ENCODE measurements at regions not wholly inside any gene's neighbourhood (a gene's known extent, or its start where the extent isn't known, plus 50 kb on each side); places are given as distances from the start of the nearest gene placed in this dataset.
"Not testable (repeated sequence)": the region's sequence is repeated elsewhere in the genome, so short reads cannot be mapped to it uniquely, and the experiment has no call there.

GRCh38 chr18:77329651-77330050 is 80.0 kb downstream of the GALR1 start:
- DNase-seq (ENCODE audit: low read depth): no peak

- no peak for DNase-seq (ENCODE audit: low read depth)
These were observed 85.2 kb downstream of the GALR1 start for GRCh38 chr18:77334876-77335275.

GRCh38 chr18:77337604-77338003 is 88.0 kb downstream of the GALR1 start:
- no peak for DNase-seq (ENCODE audit: low read depth)

GRCh38 chr18:77339093-77339492 is 89.4 kb downstream of the GALR1 start:
- DNase-seq (ENCODE audit: low read depth): no peak

GRCh38 chr18:77339623-77340022 is 90.0 kb downstream of the GALR1 start:
- no peak for DNase-seq (ENCODE audit: low read depth)

- DNase-seq (ENCODE audit: low read depth): no peak
These were observed 91.2 kb downstream of the GALR1 start for GRCh38 chr18:77340815-77341214.

GRCh38 chr18:77341527-77342325 is 92.1 kb downstream of the GALR1 start:
- no peak for DNase-seq (ENCODE audit: low read depth)

- DNase-seq (ENCODE audit: low read depth): no peak
These were observed 93.1 kb downstream of the GALR1 start for GRCh38 chr18:77342736-77343135.

- DNase-seq (ENCODE audit: low read depth): no peak
These were observed 94.3 kb downstream of the GALR1 start for GRCh38 chr18:77343846-77344510.

- no peak for DNase-seq (ENCODE audit: low read depth)
These were observed 95.3 kb downstream of the GALR1 start for GRCh38 chr18:77344786-77345500.

GRCh38 chr18:77346208-77346810 is 96.7 kb downstream of the GALR1 start:
- no peak for DNase-seq (ENCODE audit: low read depth)

GRCh38 chr18:77353349-77353748 is 103.7 kb downstream of the GALR1 start:
- not testable (repeated sequence) for DNase-seq (ENCODE audit: low read depth)

GRCh38 chr18:77359561-77360314 is 110.1 kb downstream of the GALR1 start:
- DNase-seq (ENCODE audit: low read depth): no peak

GRCh38 chr18:77360315-77361190 is 110.9 kb downstream of the GALR1 start:
- DNase-seq (ENCODE audit: low read depth): no peak

- DNase-seq (ENCODE audit: low read depth): no peak
These were observed 111.7 kb downstream of the GALR1 start for GRCh38 chr18:77361382-77361781.

GRCh38 chr18:77365667-77366066 is 116.0 kb downstream of the GALR1 start:
- DNase-seq (ENCODE audit: low read depth): no peak

GRCh38 chr18:77366067-77366719 is 116.5 kb downstream of the GALR1 start:
- DNase-seq (ENCODE audit: low read depth): no peak

- no peak for DNase-seq (ENCODE audit: low read depth)
These were observed 117.3 kb downstream of the GALR1 start for GRCh38 chr18:77366720-77367641.

- no peak for DNase-seq (ENCODE audit: low read depth)
These were observed 120.0 kb downstream of the GALR1 start for GRCh38 chr18:77369644-77370043.

All from activated gamma-delta T cell treated with anti-CD3 and anti-CD28 coated beads, Interleukin-2, amount 50 U/mL, for 16 hours (primary cell).